GM21447 (cell line): ENCODE measurements at regions not wholly inside any gene's neighbourhood (a gene's known extent, or its start where the extent isn't known, plus 50 kb on each side); places are given as distances from the start of the nearest gene placed in this dataset.

Experiments used
- ATAC-seq: cut with Tn5 transposase; IDR thresholded peaks from one replicate; pipeline ENCODE4 v1.9.1; 2021; ENCODE audit not compliant: unreplicated experiment

DNA sequence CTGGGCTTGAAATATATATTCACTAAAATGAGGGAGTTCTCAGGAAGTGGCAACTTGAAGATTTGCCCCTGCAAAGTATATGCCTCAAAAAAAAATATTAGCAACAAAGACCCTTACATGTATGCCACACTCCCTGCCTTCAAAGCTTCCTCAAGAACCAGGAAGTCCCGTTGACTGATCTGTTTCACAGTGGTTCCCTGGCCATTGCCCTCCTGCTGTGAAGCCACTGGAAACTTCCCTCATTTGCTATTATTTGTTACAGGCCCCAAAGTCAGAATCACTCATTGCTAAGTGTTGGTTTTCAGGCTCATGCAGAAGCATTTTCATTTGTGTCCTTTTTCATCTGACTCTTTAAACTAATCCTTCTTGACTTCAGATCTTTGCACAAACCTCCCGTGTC lies 421.5 kb downstream of the ZNF521 start:
- no peak for ATAC-seq

GRCh38 chr18:24930971-24931370 lies 421.0 kb downstream of the ZNF521 start:
- ATAC-seq = no peak

DNA sequence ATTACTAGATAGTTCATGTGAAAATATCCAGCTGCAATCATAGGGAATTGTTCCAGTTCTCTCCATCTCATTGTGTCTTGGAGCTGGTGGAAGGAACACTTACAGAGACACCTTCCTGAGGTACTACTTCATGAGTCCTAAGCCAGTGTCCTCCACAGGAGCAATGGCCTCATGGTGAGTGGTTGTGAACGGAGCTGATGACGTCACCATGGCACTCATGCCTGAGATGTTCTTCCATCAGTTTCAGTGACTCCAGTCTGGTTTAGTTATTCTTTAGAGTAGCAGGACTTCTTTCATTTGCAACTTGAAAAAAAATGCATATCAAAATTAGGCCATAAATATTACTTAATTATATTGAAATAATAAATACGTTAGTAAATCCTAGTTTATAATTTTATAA lies 418.6 kb downstream of the ZNF521 start:
- no peak for ATAC-seq

DNA sequence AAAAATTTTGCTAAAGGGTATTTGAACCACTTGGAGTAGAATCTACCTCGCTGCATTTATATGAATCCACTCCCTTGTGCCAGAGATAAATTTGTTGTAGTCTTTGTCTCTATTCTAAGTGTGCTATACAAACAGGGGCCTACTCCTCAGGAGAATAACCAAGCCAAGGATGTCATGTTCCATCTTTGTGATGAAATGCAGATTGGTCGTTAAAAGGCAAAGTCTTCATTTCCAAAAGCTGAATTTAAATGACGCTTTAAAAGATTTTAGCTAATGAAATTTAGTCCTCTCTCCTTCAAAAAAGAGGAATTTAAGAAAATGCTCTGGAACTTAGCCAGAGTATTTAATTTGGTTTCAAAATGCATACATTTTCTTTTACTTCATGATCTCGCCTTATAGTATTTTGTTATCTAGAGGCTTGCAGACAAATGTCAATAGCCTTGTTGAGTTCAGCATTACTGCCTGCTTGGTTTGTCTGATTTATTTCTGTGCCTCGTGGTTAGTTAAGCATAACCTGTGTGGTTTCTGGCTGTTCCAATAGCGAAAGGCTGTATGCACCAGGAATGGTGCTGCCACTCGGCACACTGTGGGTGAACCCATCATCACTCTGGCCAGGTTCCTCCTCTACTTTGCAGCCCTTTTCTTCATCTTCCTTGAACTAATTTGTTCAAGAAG lies 417.6 kb downstream of the ZNF521 start:
- ATAC-seq = no peak

- no peak for ATAC-seq
Observed at GRCh38 chr18:24935008-24935407, 417.0 kb downstream of the ZNF521 start.

DNA sequence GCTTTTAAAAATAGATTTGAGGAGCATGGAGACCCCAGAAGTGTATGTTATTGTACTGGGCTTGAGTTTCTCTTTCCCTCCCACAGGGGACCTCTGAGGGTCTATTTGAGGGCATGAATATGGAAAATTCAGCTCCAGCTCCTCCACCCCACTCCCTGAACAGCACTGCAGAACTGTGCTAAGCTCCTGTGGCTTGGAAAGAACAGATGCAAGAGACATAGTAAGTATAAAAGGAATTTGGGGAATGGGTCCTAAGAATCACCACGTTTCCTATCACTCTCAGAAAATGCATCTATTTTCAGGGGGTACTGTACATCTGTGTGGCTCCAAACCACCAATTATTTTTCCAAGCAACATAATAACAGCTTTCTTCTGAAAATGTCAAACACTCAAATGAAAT lies 416.1 kb downstream of the ZNF521 start:
- ATAC-seq = no peak

DNA sequence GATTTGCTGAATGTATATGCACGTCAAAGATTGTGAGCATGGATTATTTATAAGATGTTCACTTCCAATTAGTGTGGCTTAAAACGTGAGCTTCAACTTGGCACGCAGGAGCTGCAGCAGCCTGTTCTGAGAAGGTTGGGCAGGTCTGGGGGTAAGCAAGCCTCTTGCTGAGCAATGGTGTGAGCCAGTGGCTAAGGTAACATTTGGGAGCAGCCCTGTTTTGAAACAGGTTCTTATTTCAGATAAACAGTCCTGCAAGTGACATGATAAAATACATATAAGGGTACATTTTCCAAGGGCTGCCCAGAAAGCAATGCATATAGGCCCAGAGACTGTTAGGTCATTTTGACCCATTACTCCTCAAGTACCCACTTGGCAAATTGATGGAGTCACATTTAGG lies 415.3 kb downstream of the ZNF521 start:
- no peak for ATAC-seq

DNA sequence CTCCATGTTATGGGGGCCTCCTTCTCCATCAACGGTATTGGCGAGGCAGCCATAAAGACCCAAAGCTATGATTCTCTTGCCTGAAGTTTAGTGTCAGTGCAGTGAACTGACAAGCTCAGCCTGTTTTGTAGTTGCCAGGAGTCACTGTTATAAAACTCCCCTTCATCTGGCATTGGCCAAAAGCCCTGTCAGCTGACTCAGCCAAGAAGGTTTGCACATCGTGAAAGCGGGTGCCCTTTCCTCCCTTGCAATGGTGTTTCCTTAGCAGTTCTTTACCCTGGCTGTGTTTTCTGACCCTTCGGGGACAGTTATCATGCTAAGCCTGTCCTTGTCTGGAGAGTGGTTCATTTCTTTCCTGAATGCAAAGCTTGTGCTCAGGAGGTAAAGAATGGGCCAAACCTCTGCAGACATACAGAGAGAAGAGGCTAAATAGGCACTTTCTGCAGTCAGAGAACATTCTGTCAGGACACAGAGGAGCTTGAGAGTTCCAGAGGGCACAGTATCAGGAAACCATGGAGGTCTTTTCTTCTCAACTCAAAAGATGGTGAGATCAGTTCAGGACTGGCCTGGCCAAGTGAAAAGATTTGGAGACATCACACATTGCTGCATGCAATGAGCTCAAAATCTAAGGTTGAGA lies 414.2 kb downstream of the ZNF521 start:
- no peak for ATAC-seq

GRCh38 chr18:24940416-24940815 lies 411.6 kb downstream of the ZNF521 start:
- no peak for ATAC-seq

GRCh38 chr18:24941174-24941951 lies 410.6 kb downstream of the ZNF521 start:
- no peak for ATAC-seq

DNA sequence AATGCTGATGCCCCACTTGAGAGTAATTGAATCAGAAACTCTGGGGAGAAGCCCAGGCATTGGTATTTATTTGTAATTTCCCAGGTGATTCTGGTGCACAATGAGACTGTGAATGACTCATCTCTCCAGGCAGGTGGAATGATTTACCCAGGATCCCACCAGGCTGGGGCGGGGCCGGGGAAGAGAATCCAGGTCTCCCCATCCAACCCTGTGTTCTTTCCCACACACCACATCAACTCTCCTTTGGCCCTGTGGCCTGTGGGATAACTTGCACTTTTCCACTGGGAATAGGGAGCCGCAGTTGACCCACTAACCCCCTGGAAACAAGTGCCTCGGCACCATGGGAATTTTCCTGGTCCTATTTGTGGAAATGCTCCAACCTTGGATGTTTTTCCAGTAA lies 409.8 kb downstream of the ZNF521 start:
- no peak for ATAC-seq

GRCh38 chr18:24947521-24948305 lies 404.3 kb downstream of the ZNF521 start:
- no peak for ATAC-seq

DNA sequence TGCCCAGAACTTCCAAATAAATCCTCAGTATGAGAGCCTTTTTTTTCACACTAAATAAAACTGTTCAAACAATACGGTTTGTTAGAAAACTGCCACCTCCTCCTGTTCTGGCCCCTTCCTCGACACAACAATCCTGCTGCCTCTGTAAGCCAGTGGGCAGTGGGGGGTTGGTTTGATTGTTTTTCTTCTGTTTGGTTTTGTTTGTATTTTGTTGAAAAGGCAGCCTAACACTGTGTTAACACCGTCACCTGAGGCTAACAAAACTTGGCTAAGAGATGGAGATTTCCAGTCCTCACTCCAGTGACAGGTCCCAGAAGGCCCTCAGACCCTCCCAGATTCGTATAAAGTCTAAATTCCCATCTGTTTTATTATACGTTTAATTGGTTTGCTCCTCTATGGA lies 402.1 kb downstream of the ZNF521 start:
- ATAC-seq = no peak

- ATAC-seq = no peak
Observed at GRCh38 chr18:24954341-24954740, 397.6 kb downstream of the ZNF521 start.

DNA sequence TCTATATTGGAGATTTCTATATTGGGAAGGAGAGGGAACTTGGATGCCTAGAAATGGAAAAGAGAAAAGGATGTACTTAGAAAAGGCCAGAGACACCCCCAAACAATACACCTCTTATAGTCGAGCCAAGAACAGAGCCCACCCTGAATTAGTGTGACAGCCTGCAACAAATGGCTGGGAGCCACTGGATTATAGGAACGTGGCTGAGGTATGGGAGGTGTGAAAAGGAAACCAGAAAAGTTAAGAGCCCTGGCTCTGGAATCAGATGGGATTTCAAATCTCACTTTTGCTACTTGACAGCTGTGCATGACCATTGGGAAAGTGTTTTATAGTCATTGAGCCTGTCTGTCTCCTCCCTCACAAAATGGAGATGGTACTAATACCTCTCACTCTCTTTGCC lies 394.0 kb downstream of the ZNF521 start:
- ATAC-seq = no peak

- no peak for ATAC-seq
Observed at GRCh38 chr18:24959051-24959476, 392.9 kb downstream of the ZNF521 start.

DNA sequence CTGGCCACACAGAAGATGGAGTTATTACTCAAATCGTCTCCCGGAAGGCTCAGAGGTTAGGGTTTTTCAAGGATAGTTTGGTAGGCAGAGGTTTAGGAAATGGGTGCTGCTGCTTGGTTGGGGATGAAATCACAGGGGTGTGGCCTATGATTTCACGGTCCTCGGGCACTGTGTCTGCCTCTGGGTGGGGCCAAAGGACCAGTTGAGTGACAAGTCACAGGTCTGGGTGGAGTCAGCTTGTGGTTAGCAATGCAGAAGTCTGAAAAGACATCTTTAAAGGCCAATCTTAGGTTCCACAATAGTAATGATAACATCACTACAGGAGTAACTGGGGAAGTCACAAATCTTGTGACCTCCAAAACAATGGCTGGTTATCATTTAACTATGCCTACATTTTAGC lies 387.8 kb downstream of the ZNF521 start:
- peak; percentile 79 for ATAC-seq

- ATAC-seq = no peak
Observed at GRCh38 chr18:24968238-24968775, 383.7 kb downstream of the ZNF521 start.

GRCh38 chr18:24972577-24972976 lies 379.4 kb downstream of the ZNF521 start:
- ATAC-seq = no peak

DNA sequence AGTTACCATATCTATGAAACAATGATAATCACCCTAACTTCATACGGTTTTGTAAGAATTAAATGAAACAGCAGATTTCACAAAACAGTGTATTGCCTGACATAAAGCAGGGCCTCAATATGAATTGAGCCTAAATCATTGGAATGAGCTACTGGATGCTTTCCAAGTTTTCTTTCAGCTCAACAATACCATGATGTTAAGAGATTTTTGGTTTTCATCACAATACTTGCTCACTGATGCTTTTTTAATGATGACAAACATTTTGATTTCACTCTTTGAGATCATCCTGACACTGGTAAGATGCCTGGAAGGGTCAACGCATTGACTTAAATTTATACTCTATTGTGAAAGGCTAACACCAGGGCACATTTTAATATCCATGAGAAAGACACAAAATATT lies 377.5 kb downstream of the ZNF521 start:
- no peak for ATAC-seq
